ENCODE measurements at regions not wholly inside any gene's neighbourhood (a gene's known extent, or its start where the extent isn't known, plus 50 kb on each side); places are given as distances from the start of the nearest gene placed in this dataset.

DNA sequence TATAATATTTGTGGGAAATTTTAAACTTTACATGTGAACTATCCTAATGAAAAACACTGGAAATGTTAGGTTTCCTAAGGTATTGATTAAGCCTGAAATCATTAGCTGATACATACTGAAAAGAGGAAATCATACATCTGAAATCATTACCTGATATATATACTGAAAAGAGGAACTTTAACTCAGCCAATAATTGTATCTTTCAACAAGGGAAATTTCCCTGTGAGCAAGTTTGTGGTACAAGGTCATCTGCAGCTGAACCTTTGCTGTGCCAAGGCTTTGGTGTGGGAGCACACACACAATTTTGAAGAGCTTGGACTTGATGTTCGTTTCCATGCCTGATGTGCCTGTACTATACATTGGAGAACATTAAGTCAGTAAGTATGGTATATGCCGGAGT, 131.9 kb upstream of the USP9X start:
- TF ChIP-seq, protein P1, sequence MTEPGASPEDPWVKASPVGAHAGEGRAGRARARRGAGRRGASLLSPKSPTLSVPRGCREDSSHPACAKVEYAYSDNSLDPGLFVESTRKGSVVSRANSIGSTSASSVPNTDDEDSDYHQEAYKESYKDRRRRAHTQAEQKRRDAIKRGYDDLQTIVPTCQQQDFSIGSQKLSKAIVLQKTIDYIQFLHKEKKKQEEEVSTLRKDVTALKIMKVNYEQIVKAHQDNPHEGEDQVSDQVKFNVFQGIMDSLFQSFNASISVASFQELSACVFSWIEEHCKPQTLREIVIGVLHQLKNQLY (CRISPR knock-in tag; IDR thresholded peaks at IDR 0.05), result no peak
- TF ChIP-seq CBFB (CRISPR knock-in tag; IDR thresholded peaks at IDR 0.05; ENCODE audit: low read depth), result no peak
